Mesodermal cell (in vitro differentiated cells): ENCODE measurements at regions not wholly inside any gene's neighbourhood (a gene's known extent, or its start where the extent isn't known, plus 50 kb on each side); places are given as distances from the start of the nearest gene placed in this dataset.
"Not testable (repeated sequence)": the region's sequence is repeated elsewhere in the genome, so short reads cannot be mapped to it uniquely, and the experiment has no call there.

Source experiments
- H3K27ac ChIP-seq: 2 replicates; pipeline ENCODE4 v1.7.0; 2013; ENCODE audit warnings: mild to moderate bottlenecking, low read depth, low read length, moderate library complexity; ENCODE audit not compliant: severe bottlenecking
- H3K36me3 ChIP-seq: 2 replicates; pipeline ENCODE4 v1.7.1; 2013; ENCODE audit warnings: mild to moderate bottlenecking, low read length, moderate library complexity; ENCODE audit not compliant: control insufficient read depth, insufficient read depth
- H3K4me1 ChIP-seq: one replicate; pipeline ENCODE4 v1.7.1; 2013; ENCODE audit warnings: mild to moderate bottlenecking, low read length; ENCODE audit not compliant: insufficient read depth, control insufficient read depth, poor library complexity, severe bottlenecking
- H3K4me3 ChIP-seq: 2 replicates; pipeline ENCODE4 v1.7.0; 2013; ENCODE audit warnings: low read length, control low read depth, mild to moderate bottlenecking; ENCODE audit not compliant: insufficient read depth, poor library complexity, severe bottlenecking; ENCODE audit errors: extremely low read depth
- H3K9me3 ChIP-seq: 2 replicates; pipeline ENCODE4 v1.7.1; 2013; ENCODE audit warnings: mild to moderate bottlenecking, low read length, moderate library complexity; ENCODE audit not compliant: control insufficient read depth
- WGBS, 2 experiments: methylation state at CpG; one replicate each; pipeline ENCODE4 v1.1.5; 2013; ENCODE audit warnings: missing lambda C conversion rate in 2 of 2; ENCODE audit not compliant: insufficient coverage in 2 of 2; 5-methylcytosine and 5-hydroxymethylcytosine counted together

- Histone ChIP-seq H3K9me3 (no peaks in the 10 kb centered on the region), H3K4me1 (no peaks in the 10 kb centered on the region), H3K4me3 (no peak overlapping the region), H3K27ac (no peak overlapping the region), H3K36me3 (no peaks in the 10 kb centered on the region)
- WGBS, 2 experiments, result 70 to 93% methylated on average over 2 to 4 of the region's 4 CpGs
These were observed 190.2 kb downstream of the ACTR3B start for GRCh38 chr7:152949790-152950189.

- H3K4me1 ChIP-seq, result no peaks in the 10 kb centered on the region
- H3K9me3 ChIP-seq, result no peaks in the 10 kb centered on the region
- no peaks in the 10 kb centered on the region for H3K36me3 ChIP-seq
- 90% methylated on average over 2 to 4 of the region's 4 CpGs for WGBS, 2 experiments
- H3K27ac ChIP-seq, result no peak overlapping the region
- H3K4me3 ChIP-seq, result no peak overlapping the region
These were observed 196.5 kb downstream of the ACTR3B start for GRCh38 chr7:152956006-152956405.

GRCh38 chr7:152959610-152960009 is 200.1 kb downstream of the ACTR3B start:
- WGBS, 2 experiments, result 57 to 78% methylated on average over 3 of the region's 5 CpGs
- Histone ChIP-seq H3K4me1 (no peaks in the 10 kb centered on the region), H3K36me3 (no peaks in the 10 kb centered on the region), H3K27ac (no peak overlapping the region), H3K4me3 (no peak overlapping the region), H3K9me3 (no peaks in the 10 kb centered on the region)

DNA sequence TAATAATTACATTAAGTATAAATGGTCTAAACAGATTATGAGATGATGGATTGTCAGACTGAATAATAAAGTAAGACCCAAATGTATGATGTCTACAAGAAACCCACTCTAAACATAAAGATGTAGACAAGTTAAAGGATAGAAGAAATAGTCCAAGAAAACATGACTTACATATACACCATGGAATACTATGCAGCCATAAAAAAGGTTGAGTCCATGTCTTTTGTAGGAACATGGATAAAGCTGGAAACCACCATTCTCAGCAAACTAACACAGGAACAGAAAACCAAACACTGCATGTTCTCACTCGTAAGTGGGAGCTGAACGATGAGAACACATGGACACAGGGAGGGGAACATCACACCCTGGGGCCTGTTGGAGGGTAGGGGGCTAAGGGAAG is 202.2 kb downstream of the ACTR3B start:
- H3K27ac ChIP-seq, H3K9me3 ChIP-seq, H3K4me1 ChIP-seq, H3K36me3 ChIP-seq, H3K4me3 ChIP-seq: not testable (repeated sequence)
- WGBS, 2 experiments, result no CpG with 5 or more reads among the region's 2 CpGs

DNA sequence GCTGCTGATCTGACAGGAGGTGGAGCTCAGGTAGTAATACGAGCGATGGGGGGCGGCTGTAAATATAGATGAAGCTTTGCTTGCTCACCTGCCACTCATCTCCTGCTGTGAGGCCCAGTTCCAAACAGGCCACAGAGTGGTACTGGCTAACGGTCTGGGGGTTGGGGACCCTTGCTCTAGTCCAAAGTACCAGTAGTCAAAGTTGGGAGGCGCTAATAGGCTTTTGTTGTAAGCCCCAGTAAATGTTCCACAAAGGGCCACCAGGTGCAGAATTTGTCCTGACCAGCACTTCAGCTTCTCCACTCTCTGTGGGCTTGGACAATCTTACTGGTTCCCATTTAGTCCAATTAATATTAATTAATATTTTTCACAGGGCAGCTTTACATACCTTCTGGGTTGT is 206.6 kb downstream of the ACTR3B start:
- 86 to 96% methylated on average over 3 to 4 of the region's 5 CpGs for WGBS, 2 experiments
- Histone ChIP-seq H3K27ac (no peak overlapping the region), H3K4me1 (no peaks in the 10 kb centered on the region)

DNA sequence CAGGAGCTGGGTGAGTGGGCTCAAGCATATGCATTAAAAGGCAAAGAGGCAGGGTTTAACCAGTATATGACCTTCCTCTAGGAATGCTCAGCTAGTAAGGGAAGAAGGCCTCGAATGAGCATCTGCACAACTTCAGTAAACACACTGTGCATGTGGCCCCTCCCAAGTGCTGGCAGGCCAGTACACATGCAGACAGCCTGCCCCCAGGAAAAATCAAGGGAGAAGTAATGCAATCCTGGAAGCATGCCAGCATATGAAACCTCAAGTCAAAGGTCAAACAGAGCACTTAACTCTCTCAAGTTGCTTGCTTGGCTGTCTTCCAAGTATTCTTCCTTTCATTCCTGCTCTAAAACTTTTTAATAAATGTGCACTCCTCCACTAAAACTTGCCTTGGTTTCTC is 208.4 kb downstream of the ACTR3B start:
- H3K9me3 ChIP-seq, result peaks cover 12% of the 10 kb centered on the region
- H3K4me3 ChIP-seq, result no peak overlapping the region
- no peaks in the 10 kb centered on the region for H3K36me3 ChIP-seq
- 88 to 92% methylated on average over 1 of the region's 1 CpG for WGBS, 2 experiments
- no peak overlapping the region for H3K27ac ChIP-seq
- H3K4me1 ChIP-seq, result no peaks in the 10 kb centered on the region

More for the DNA sequence above, 206.6 kb downstream of the ACTR3B start:
- Histone ChIP-seq H3K9me3 (peaks cover 5% of the 10 kb centered on the region), H3K4me3 (no peak overlapping the region), H3K36me3 (no peaks in the 10 kb centered on the region)

GRCh38 chr7:152968514-152968913 is 209.0 kb downstream of the ACTR3B start:
- Histone ChIP-seq H3K4me1 (no peaks in the 10 kb centered on the region), H3K36me3 (no peaks in the 10 kb centered on the region), H3K27ac (no peak overlapping the region), H3K9me3 (peaks cover 12% of the 10 kb centered on the region), H3K4me3 (no peak overlapping the region)
- WGBS, 2 experiments, result 39 to 60% methylated on average over 1 of the region's 3 CpGs

DNA sequence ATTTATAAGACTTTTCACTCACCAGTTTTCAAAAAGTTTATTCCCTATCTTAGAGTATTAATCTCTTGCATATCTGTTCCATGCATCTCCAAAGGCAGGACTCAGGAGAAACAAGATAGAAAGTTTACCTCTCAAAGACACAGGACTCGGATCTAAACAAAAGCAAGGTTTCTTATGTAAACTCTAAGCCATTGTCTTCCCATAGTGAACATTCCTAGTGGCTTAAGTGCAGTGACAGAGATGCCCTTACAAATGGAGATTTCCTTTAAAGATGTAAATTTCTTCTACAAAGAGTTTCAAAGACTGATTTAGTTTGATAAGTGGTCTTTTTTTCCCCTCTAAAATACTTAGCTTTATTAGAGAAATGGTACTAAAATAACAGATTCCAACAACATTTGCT is 209.8 kb downstream of the ACTR3B start:
- no CpG with 5 or more reads among the region's 1 CpG for WGBS, 2 experiments
- H3K9me3 ChIP-seq, result peaks cover 12% of the 10 kb centered on the region
- no peak overlapping the region for H3K27ac ChIP-seq

DNA sequence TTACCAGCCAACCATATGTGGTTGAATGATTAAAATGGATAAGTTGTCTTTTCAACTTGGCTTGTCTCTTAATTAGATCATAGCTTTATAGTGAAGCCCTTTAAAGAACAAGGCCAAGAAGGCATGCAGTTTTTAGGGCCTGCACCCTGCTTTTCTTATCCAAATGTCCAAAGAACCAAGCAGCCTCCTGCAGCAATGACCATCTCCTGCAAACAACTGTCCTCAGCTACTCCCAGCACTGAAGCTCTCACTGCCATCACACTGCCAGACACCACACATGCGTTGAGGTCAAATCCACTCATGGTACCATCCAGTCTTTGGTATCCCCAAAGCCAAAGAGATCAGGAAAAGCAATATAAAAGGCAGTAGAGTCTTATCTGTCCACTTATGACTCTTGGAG is 210.3 kb downstream of the ACTR3B start:
- Histone ChIP-seq H3K36me3 (no peaks in the 10 kb centered on the region), H3K4me3 (no peak overlapping the region), H3K4me1 (no peaks in the 10 kb centered on the region)

More for the DNA sequence above, 209.8 kb downstream of the ACTR3B start:
- Histone ChIP-seq H3K4me3 (no peak overlapping the region), H3K4me1 (no peaks in the 10 kb centered on the region), H3K36me3 (no peaks in the 10 kb centered on the region)

GRCh38 chr7:152970481-152970880 is 210.9 kb downstream of the ACTR3B start:
- Histone ChIP-seq H3K36me3 (no peaks in the 10 kb centered on the region), H3K4me3 (no peak overlapping the region), H3K9me3 (peaks cover 12% of the 10 kb centered on the region), H3K4me1 (no peaks in the 10 kb centered on the region), H3K27ac (no peak overlapping the region)
- WGBS, 2 experiments, result 81 to 82% methylated on average over 3 of the region's 5 CpGs

More for the DNA sequence above, 210.3 kb downstream of the ACTR3B start:
- Histone ChIP-seq H3K27ac (no peak overlapping the region), H3K9me3 (peaks cover 12% of the 10 kb centered on the region)
- WGBS, 2 experiments, result 50% methylated on average over 1 of the region's 1 CpG; no CpG with 5 or more reads in 1 of the 2 experiments

DNA sequence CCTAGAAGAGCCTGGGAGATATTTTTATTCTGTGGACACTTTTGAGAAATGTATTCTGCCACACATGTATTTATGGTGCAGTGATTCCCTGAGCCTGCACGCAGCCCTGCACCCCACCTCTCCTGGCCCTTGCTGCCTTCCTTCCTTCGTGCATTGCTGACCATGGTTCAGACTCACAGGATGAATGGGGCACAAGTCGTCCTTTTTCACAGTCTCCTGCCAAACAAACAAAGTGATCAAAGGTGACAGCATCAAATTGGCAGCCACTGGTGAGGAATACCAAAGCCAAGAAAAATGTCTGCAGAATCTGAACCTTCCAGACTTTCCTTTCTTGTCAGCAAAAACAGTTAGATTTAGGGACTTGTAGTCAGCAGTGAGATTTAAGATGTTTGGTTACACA is 215.0 kb downstream of the ACTR3B start:
- Histone ChIP-seq H3K9me3 (peaks cover 7% of the 10 kb centered on the region), H3K27ac (no peak overlapping the region), H3K36me3 (no peaks in the 10 kb centered on the region), H3K4me1 (no peaks in the 10 kb centered on the region), H3K4me3 (no peak overlapping the region)
- WGBS, 2 experiments, result 48 to 65% methylated on average over 2 of the region's 3 CpGs
